Erythroblast (primary cell): ENCODE measurements at regions not wholly inside any gene's neighbourhood (a gene's known extent, or its start where the extent isn't known, plus 50 kb on each side); places are given as distances from the start of the nearest gene placed in this dataset.

ENCODE experiments used
- GATA1 ChIP-seq: IDR thresholded peaks from 2 replicates; pipeline ENCODE4 v1.6.1; 2011; ENCODE audit warnings: low read depth, mild to moderate bottlenecking, control low read depth, low read length, moderate library complexity
- POLR2A ChIP-seq: IDR thresholded peaks from 2 replicates; pipeline ENCODE4 v1.6.1; 2011; ENCODE audit warnings: mild to moderate bottlenecking, low read length

DNA sequence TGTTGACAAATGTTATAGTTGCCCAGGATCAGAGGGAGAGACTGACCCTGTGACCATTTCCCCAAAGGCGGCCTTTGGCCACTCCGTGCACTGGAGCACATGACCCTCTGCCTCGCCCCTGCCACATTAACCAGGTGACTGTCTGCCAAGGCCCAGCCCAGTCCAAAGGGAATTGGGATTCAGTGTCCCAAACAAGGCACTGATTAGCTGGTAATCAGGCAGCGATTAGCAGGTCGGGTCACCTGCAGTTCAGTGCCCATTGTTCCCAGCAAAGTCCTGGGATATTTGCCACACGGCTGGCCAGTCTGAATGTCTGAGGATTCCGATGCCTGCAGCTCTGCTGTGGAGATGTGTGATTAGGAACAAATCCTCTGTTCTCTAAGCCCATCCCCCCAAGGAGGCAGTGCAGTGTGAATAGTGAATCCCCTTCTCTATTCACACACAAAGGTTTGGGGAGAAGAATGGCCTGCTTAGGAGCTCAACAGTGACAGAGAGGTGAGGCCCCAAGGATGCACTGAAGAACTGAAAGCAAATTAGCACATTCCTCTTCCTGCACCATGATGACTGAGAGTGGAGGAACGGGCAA lies 123.1 kb upstream of the MAF start:
- TF ChIP-seq POLR2A (no peak), GATA1 (no peak)
